GM19238 (cell line): ENCODE measurements at regions not wholly inside any gene's neighbourhood (a gene's known extent, or its start where the extent isn't known, plus 50 kb on each side); places are given as distances from the start of the nearest gene placed in this dataset.

Source experiments
- DNase-seq: peaks from one replicate; pipeline ENCODE4 v3.0.0; 2011; ENCODE audit warnings: low spot score; ENCODE audit not compliant: insufficient read length

GRCh38 chr14:76662580-76662979, 98.7 kb upstream of the VASH1 start:
- no peak for DNase-seq

DNA sequence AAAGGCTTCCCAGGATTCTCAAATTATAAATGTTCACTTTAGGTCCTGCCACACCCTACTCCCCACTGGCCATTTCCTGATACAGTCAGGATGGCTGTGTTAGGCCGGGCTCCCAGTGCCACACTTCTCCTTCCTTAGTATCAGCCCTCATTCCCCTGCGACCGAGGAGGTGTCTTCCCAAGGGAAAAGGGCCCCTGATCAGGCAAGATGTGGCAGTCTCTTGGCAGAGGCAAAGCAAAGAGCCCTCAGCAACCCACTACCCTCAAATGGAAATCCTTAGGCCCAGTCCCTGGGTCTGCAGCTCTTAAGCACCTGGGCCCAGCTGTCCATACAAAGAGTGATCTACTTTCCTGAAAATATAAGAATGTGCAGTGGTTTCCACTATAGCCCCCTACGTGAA, 96.5 kb upstream of the VASH1 start:
- no peak for DNase-seq

GRCh38 chr14:76666746-76667145, 94.5 kb upstream of the VASH1 start:
- DNase-seq = no peak

- no peak for DNase-seq
Measured at GRCh38 chr14:76669770-76670169, 91.5 kb upstream of the VASH1 start.

GRCh38 chr14:76672123-76672522, 89.1 kb upstream of the VASH1 start:
- no peak for DNase-seq

- no peak for DNase-seq
Measured at GRCh38 chr14:76673261-76673660, 88.0 kb upstream of the VASH1 start.

DNA sequence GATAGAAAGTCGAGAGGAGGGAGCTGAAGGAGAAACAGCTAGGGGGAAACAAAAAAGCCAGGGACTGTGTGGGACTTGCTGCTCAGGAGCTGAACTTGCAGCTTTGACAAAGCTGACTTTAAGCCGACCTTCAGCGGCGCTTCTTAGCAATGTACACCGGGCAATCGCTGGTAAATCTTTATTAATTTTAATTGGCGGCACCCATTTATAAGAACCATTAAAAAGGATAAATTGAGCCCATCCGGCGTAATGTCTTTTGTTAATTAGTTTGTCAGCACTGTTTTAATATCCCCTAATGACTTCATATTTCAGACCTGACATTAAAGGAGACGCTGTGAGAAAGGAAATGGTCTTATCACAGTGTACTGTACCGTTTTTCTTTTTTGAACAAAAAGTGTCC, 86.2 kb upstream of the VASH1 start:
- DNase-seq = no peak

DNA sequence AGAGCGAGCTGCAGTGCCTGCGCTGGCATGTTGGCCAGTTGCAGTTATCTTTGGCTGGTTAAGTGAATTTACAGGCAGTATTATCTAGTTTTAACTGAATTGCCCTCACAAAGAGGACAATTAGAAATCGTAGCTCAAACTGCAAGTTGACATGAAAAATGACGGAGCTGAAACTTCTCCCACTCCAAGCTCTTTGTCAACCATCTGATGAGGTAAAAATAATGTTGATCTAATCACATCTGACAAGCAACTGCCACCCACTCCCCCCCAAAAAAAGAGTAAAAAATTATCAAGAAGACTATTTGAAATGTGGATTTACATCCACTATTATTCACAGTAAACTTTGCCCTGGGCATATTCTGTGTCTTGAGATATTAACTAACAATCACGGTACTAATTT, 84.7 kb upstream of the VASH1 start:
- no peak for DNase-seq

GRCh38 chr14:76677534-76678145, 83.6 kb upstream of the VASH1 start:
- DNase-seq = no peak

GRCh38 chr14:76678244-76678800, 82.9 kb upstream of the VASH1 start:
- no peak for DNase-seq

GRCh38 chr14:76682367-76682766, 78.9 kb upstream of the VASH1 start:
- DNase-seq = no peak

- no peak for DNase-seq
Measured at GRCh38 chr14:76686646-76687045, 74.6 kb upstream of the VASH1 start.

DNA sequence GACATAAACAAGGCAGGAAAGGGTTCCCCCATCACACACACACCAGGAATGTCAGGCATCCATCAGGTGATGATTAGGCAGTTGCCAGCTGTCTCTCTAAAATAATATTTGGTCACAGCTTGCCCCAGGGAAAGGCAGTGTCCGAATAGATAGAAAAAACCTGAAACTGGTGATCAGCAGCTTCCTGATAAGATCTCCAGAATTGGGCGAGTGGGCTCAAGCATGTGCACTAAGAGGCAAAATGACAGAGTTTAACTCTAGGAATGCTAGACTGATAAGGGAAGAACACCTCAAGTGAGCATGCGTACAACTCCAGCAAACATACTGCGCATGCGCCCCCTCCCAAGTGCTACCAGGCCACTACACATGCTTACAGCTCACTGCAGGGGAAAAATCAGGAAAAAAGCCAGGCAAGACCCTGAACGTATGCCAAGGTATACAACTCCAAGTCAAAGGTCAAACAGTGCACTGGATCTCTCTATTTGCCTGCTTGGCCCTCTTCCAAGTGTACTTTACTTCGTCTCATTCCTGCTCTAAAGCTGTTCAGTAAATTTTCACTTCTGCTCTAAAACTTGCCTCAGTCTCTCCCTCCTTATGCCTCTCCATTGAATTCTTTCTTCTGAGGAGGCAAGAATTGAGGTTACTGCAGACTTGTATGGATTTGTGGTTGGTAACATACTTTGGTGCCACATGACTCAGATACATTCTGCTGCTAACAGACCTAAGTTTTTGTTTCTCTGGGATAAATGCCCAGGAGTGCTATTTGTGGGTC, 73.5 kb upstream of the VASH1 start:
- no peak for DNase-seq

DNA sequence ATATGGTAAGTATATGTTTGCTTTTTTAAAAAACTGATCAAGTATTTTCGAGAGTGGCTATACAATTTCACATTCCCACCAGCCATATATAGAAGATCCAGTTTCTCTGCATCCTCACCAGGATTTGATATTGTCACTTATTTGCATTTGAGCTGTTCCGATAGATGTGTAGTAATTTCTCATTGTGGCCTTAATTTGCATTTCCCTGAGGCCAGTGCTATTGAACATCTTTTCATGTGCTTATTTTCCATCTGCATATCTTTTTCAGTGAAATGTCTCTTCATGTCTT, 72.9 kb upstream of the VASH1 start:
- no peak for DNase-seq

- DNase-seq = no peak
Measured at GRCh38 chr14:76690502-76691105, 70.7 kb upstream of the VASH1 start.

- DNase-seq = no peak
Measured at GRCh38 chr14:76694106-76694505, 67.2 kb upstream of the VASH1 start.

GRCh38 chr14:76695263-76695920, 65.9 kb upstream of the VASH1 start:
- no peak for DNase-seq

GRCh38 chr14:76696361-76696760, 64.9 kb upstream of the VASH1 start:
- DNase-seq = no peak

GRCh38 chr14:76696791-76697190, 64.5 kb upstream of the VASH1 start:
- DNase-seq = no peak

DNA sequence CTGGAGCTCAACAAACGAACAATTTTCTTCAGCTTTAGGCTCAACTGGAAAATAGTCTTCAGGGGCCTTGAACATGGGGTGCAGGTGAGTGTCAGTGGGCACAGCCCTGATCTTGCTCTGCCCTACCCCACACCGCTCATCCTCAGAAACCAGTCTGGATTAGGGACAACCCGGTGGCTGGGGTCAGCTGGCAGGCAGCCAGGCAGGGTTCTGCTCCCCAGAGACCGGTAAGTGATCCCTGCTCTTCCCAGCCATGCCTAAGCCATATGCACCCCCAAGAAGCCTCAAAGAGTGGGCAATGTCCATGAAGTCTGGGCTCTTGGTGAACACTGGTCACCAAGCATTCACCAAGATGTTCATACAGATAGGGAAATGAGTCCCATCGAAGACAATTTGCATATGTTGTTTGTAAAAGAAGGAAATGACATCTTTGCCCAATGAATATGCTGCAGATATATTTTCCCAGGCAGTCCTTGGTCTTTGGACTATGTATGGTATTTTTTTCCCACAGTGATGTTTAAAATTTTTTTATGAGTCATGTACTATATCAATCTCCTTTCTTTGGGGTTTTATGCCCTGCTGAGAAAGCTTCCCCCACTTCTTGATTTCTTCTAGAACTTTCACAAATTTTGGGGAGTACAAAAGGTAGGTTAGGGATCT, 63.9 kb upstream of the VASH1 start:
- DNase-seq = no peak

DNA sequence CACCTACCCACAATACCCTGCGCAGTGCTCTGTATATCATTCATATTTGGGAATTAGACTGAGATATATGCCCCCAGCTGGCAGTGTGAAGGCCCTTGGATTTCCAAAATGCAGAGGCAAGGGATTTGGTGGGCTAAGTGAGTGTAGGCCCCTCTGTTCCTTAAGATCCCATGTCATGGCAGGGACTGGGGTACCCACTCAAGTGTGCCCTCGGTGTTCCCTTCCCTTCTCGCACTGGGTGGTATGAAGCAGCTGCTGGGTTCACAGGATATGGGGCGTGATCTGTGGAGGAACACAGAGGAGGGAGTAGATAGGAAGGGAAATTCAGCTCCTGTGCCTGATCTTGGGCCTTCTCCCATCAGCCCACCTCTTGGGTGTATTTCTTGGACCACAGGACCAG, 63.1 kb upstream of the VASH1 start:
- DNase-seq = no peak

GRCh38 chr14:76698631-76699030, 62.6 kb upstream of the VASH1 start:
- no peak for DNase-seq
